ENCODE measurements at regions not wholly inside any gene's neighbourhood (a gene's known extent, or its start where the extent isn't known, plus 50 kb on each side); places are given as distances from the start of the nearest gene placed in this dataset.

DNA sequence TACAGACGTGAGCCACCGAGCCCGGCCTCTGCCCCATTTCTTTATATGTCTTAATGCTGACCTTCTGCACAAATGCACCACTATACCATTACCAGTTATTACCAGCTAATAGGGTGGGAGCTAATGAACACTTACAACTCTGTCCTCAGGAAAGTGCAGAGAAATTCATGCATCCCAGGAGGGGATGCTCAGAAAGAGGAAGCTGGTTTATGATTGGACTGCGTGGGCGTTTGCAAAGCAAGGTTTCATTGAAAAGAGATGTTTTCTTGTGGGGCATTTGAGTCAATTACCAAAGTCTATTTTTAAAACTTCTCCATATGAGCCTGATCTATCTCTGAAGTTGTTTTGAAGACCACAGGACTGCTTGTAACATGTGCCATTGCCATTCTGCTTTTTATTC is 417.7 kb upstream of the CELF2 start:
- Mint-ChIP-seq H3K9me3 (ENCODE audit: unreplicated experiment) (no peaks in the 10 kb centered on the region), H3K4me3 (ENCODE audit: unreplicated experiment) (no peak overlapping the region), H3K4me1 (ENCODE audit: low read depth, unreplicated experiment) (no peaks in the 10 kb centered on the region), H3K36me3 (ENCODE audit: insufficient read depth, unreplicated experiment) (no peaks in the 10 kb centered on the region), H3K27me3 (ENCODE audit: insufficient read depth, unreplicated experiment) (no peaks in the 10 kb centered on the region), H3K27ac (ENCODE audit: unreplicated experiment) (no peak overlapping the region)
- TF ChIP-seq, protein P1, sequence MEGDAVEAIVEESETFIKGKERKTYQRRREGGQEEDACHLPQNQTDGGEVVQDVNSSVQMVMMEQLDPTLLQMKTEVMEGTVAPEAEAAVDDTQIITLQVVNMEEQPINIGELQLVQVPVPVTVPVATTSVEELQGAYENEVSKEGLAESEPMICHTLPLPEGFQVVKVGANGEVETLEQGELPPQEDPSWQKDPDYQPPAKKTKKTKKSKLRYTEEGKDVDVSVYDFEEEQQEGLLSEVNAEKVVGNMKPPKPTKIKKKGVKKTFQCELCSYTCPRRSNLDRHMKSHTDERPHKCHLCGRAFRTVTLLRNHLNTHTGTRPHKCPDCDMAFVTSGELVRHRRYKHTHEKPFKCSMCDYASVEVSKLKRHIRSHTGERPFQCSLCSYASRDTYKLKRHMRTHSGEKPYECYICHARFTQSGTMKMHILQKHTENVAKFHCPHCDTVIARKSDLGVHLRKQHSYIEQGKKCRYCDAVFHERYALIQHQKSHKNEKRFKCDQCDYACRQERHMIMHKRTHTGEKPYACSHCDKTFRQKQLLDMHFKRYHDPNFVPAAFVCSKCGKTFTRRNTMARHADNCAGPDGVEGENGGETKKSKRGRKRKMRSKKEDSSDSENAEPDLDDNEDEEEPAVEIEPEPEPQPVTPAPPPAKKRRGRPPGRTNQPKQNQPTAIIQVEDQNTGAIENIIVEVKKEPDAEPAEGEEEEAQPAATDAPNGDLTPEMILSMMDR (IDR thresholded peaks at IDR 0.05; ENCODE audit: insufficient read depth in 1 of 2, low read depth in 1 of 2, low read length in 1 of 2, severe bottlenecking in 1 of 2, unreplicated experiment in 1 of 2) = no peak
- POLR2A ChIA-PET = no interaction called here
- Histone ChIP-seq H3K27me3 (replicated peaks; ENCODE audit: control insufficient read depth, insufficient read depth, low read length) (no peaks in the 10 kb centered on the region), H3K4me1 (no peaks in the 10 kb centered on the region), H3K4me3 (ENCODE audit: low read depth, low read length) (no peak overlapping the region), H3K36me3 (ENCODE audit: control insufficient read depth, insufficient read depth, low read length) (no peaks in the 10 kb centered on the region), H3K9me3 (no peaks in the 10 kb centered on the region)
- BruUV-seq (replicated peaks) = no TSS peak
- CTCF ChIA-PET = no interaction called here
- intact Hi-C loops (cut with micrococcal nuclease; ENCODE audit: unreplicated experiment) = no loop called here
- DNase-seq = no peak

DNA sequence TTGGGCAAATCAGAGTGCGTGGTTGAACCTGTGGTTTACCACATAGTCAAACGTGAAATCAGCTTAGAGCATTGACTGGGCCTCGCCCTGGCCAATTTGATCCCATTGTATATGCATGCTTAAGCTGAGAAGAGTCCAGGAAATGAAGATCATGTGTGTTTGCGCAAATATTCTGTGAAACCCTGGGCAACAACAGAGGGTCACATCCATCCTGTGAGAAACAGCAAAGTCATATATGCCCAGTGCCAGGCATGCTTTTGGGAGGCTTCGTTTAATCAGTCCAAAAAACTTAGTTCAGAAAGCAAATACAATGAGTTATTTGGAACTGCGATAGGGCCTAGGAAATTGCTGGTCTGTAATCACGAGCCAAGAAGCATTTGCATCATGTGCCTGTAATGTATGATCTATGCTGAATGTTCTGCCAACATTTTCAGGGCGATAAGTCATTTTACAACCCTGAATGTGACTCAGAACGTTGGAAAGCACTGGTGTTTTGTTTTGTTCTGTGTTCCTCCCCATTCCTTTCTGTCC is 412.1 kb upstream of the CELF2 start:
- Mint-ChIP-seq H3K4me1 (ENCODE audit: low read depth, unreplicated experiment) (no peaks in the 10 kb centered on the region), H3K9me3 (ENCODE audit: unreplicated experiment) (no peaks in the 10 kb centered on the region), H3K4me3 (ENCODE audit: unreplicated experiment) (no peak overlapping the region), H3K27me3 (ENCODE audit: insufficient read depth, unreplicated experiment) (no peaks in the 10 kb centered on the region), H3K36me3 (ENCODE audit: insufficient read depth, unreplicated experiment) (no peaks in the 10 kb centered on the region), H3K27ac (ENCODE audit: unreplicated experiment) (no peak overlapping the region)
- no peaks in the 10 kb centered on the region for H3K27me3 ChIP-seq (replicated peaks; ENCODE audit: control insufficient read depth, insufficient read depth, low read length)
- H3K4me1 ChIP-seq = no peaks in the 10 kb centered on the region
- no peak overlapping the region for H3K4me3 ChIP-seq (ENCODE audit: low read depth, low read length)
- CTCF ChIA-PET = no interaction called here
- H3K36me3 ChIP-seq (ENCODE audit: control insufficient read depth, insufficient read depth, low read length) = no peaks in the 10 kb centered on the region
- no peak for DNase-seq
- no TSS peak for BruUV-seq (replicated peaks)
- no peaks in the 10 kb centered on the region for H3K9me3 ChIP-seq
- intact Hi-C loops (cut with micrococcal nuclease; ENCODE audit: unreplicated experiment) = no loop called here
- POLR2A ChIA-PET = no interaction called here
- TF ChIP-seq, protein P1 (IDR thresholded peaks at IDR 0.05; ENCODE audit: insufficient read depth in 1 of 2, low read depth in 1 of 2, low read length in 1 of 2, severe bottlenecking in 1 of 2, unreplicated experiment in 1 of 2) = no peak

DNA sequence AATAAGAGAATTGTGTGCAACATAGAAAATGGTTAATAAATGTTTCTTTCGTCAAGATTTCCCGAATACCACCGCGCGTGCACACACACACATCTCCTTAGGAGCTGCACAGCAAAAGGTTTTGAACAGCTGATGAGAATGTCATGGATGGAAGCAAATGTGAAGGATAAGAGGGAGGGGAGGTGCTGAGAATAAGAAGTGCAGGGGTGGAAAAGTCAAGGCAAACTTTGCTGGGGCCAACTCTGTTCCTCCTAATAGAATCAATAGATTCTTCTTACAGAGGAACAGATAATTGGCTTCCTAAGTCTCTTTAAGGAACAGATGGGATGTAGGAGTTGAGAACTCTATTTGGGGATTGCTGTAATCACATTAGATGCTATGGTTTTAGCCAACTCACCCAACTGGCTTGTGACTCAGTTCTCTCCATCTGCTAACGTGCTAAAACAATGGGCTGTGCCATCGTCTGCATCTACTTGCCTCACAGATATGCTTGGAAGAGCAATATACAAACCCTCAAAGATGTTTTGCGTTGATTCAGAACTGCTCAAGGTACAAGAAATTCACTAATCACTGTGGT is 408.2 kb upstream of the CELF2 start:
- Histone ChIP-seq H3K27me3 (replicated peaks; ENCODE audit: control insufficient read depth, insufficient read depth, low read length) (no peaks in the 10 kb centered on the region), H3K36me3 (ENCODE audit: control insufficient read depth, insufficient read depth, low read length) (no peaks in the 10 kb centered on the region), H3K4me3 (ENCODE audit: low read depth, low read length) (no peak overlapping the region), H3K9me3 (no peaks in the 10 kb centered on the region), H3K4me1 (no peaks in the 10 kb centered on the region)
- POLR2A ChIA-PET = no interaction called here
- CTCF ChIA-PET = interaction anchor here (0.5 kb wide), 1 partner anchor 1741 kb away, joined by 4 read pairs; no protein-coding TSS in a partner anchor
- intact Hi-C loops (cut with micrococcal nuclease; ENCODE audit: unreplicated experiment) = no loop called here
- peaks cover 3% of the 10 kb centered on the region for H3K27me3 Mint-ChIP-seq (ENCODE audit: insufficient read depth, unreplicated experiment)
- no peak for DNase-seq
- H3K36me3 Mint-ChIP-seq (ENCODE audit: insufficient read depth, unreplicated experiment) = no peaks in the 10 kb centered on the region
- no peak overlapping the region for H3K4me3 Mint-ChIP-seq (ENCODE audit: unreplicated experiment)
- H3K27ac Mint-ChIP-seq (ENCODE audit: unreplicated experiment) = no peak overlapping the region
- no TSS peak for BruUV-seq (replicated peaks)
- H3K9me3 Mint-ChIP-seq (ENCODE audit: unreplicated experiment) = no peaks in the 10 kb centered on the region
- TF ChIP-seq, protein P1 (IDR thresholded peaks at IDR 0.05; ENCODE audit: insufficient read depth in 1 of 2, low read depth in 1 of 2, low read length in 1 of 2, severe bottlenecking in 1 of 2, unreplicated experiment in 1 of 2) = no peak
- H3K4me1 Mint-ChIP-seq (ENCODE audit: low read depth, unreplicated experiment) = no peaks in the 10 kb centered on the region
